DOHH2 (cell line): ENCODE measurements at regions not wholly inside any gene's neighbourhood (a gene's known extent, or its start where the extent isn't known, plus 50 kb on each side); places are given as distances from the start of the nearest gene placed in this dataset.
"Not testable (repeated sequence)": the region's sequence is repeated elsewhere in the genome, so short reads cannot be mapped to it uniquely, and the experiment has no call there.

Experiments
- H3F3A ChIP-seq: fragments of 200-600 bp; sonication (generic), shearing (Covaris generic); 2 replicates; pipeline ENCODE4 v1.6.0; 2016; ENCODE audit warnings: antibody characterized with exemption, mild to moderate bottlenecking; ENCODE audit not compliant: control insufficient read depth, insufficient read depth
- H3K27ac ChIP-seq: fragments of 200-600 bp; sonication (generic); 2 replicates; pipeline ENCODE4 v1.5.1; 2014; ENCODE audit warnings: low read depth, mild to moderate bottlenecking, low read length, moderate library complexity
- H3K27me3 ChIP-seq: fragments of 200-600 bp; sonication (generic); 2 replicates; pipeline ENCODE4 v1.6.1; 2014; ENCODE audit warnings: mild to moderate bottlenecking, low read length, mixed read lengths; ENCODE audit not compliant: control insufficient read depth
- H3K36me3 ChIP-seq: fragments of 200-600 bp; sonication (generic); 2 replicates; pipeline ENCODE4 v1.6.1; 2014; ENCODE audit warnings: mild to moderate bottlenecking, low read length, moderate library complexity, mixed read lengths; ENCODE audit not compliant: control insufficient read depth
- H3K4me1 ChIP-seq: fragments of 200-600 bp; sonication (generic); 2 replicates; pipeline ENCODE4 v1.6.1; 2014; ENCODE audit warnings: mild to moderate bottlenecking, low read length, mixed read lengths; ENCODE audit not compliant: control insufficient read depth
- H3K4me2 ChIP-seq: fragments of 200-600 bp; sonication (generic); 2 replicates; pipeline ENCODE4 v1.6.0; 2014; ENCODE audit warnings: mild to moderate bottlenecking, low read length, moderate library complexity
- H3K4me3 ChIP-seq: fragments of 200-600 bp; sonication (generic); 2 replicates; pipeline ENCODE4 v1.5.1; 2014; ENCODE audit warnings: mild to moderate bottlenecking, low read length, mixed read lengths
- H3K79me2 ChIP-seq: fragments of 200-600 bp; sonication (generic); 2 replicates; pipeline ENCODE4 v1.6.1; 2014; ENCODE audit warnings: mild to moderate bottlenecking, low read length, mixed read lengths; ENCODE audit not compliant: control insufficient read depth
- H3K9me2 ChIP-seq: fragments of 200-600 bp; sonication (generic); replicated peaks from 2 replicates; pipeline ENCODE4 v1.6.1; 2014; ENCODE audit warnings: mild to moderate bottlenecking, low read length, mixed read lengths; ENCODE audit not compliant: control insufficient read depth
- H3K9me3 ChIP-seq: fragments of 200-600 bp; sonication (generic); 2 replicates; pipeline ENCODE4 v1.6.1; 2014; ENCODE audit warnings: antibody characterized with exemption, low read length, mixed read lengths; ENCODE audit not compliant: control insufficient read depth, insufficient read depth
- H4K20me1 ChIP-seq: fragments of 200-600 bp; sonication (generic); 2 replicates; pipeline ENCODE4 v1.6.0; 2014; ENCODE audit warnings: low read depth, mild to moderate bottlenecking, antibody characterized with exemption, low read length, moderate library complexity; ENCODE audit not compliant: control insufficient read depth, insufficient read depth
- EZH2phosphoT487 ChIP-seq: fragments of 200-600 bp; sonication (generic); IDR thresholded peaks from 2 replicates; pipeline ENCODE4 v1.6.1; 2017; ENCODE audit warnings: borderline replicate concordance, mild to moderate bottlenecking, antibody characterized with exemption, low read length, moderate library complexity, mixed read lengths
- TF ChIP-seq, protein P1 (sequence below): fragments of 200-600 bp; sonication (generic); IDR thresholded peaks from one replicate; pipeline ENCODE4 v1.5.1; 2014; ENCODE audit warnings: antibody characterized with exemption, mild to moderate bottlenecking, low read depth, low read length; ENCODE audit not compliant: poor library complexity, severe bottlenecking

DNA sequence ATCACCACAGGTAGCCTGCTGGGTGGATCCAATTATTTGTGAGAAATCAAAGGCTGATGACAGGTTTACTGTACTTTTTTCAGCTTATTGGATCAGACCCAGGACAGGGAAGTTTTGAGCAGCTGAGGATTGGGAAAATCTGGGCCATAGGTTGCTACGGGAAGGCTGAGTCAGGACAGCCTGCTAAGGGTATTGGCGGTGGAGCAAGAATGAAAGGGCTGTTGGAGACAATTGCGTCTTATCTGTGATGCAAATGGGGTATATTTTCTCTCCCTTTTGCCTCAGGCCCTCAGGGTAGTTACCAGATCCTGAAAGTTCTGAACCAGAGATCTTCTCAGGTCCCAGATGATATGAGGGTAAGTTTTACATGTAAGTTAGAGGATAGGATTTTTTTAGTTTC is 317.7 kb downstream of the EDEM1 start:
- H3K27me3 ChIP-seq, result no peaks in the 10 kb centered on the region
- no peaks in the 10 kb centered on the region for H3K36me3 ChIP-seq
- no peaks in the 10 kb centered on the region for H3F3A ChIP-seq
- no peak overlapping the region for H3K4me3 ChIP-seq
- peaks cover 3% of the 10 kb centered on the region; the same call in 1 of the 2 replicates for H3K9me3 ChIP-seq
- no peaks in the 10 kb centered on the region for H4K20me1 ChIP-seq
- H3K9me2 ChIP-seq, result no peaks in the 10 kb centered on the region
- no peak overlapping the region for H3K27ac ChIP-seq
- H3K4me1 ChIP-seq, result no peaks in the 10 kb centered on the region
- TF ChIP-seq, protein P1, sequence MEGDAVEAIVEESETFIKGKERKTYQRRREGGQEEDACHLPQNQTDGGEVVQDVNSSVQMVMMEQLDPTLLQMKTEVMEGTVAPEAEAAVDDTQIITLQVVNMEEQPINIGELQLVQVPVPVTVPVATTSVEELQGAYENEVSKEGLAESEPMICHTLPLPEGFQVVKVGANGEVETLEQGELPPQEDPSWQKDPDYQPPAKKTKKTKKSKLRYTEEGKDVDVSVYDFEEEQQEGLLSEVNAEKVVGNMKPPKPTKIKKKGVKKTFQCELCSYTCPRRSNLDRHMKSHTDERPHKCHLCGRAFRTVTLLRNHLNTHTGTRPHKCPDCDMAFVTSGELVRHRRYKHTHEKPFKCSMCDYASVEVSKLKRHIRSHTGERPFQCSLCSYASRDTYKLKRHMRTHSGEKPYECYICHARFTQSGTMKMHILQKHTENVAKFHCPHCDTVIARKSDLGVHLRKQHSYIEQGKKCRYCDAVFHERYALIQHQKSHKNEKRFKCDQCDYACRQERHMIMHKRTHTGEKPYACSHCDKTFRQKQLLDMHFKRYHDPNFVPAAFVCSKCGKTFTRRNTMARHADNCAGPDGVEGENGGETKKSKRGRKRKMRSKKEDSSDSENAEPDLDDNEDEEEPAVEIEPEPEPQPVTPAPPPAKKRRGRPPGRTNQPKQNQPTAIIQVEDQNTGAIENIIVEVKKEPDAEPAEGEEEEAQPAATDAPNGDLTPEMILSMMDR, result no peak
- no peak for TF ChIP-seq EZH2phosphoT487
- no peak overlapping the region for H3K4me2 ChIP-seq
- no peaks in the 10 kb centered on the region for H3K79me2 ChIP-seq

DNA sequence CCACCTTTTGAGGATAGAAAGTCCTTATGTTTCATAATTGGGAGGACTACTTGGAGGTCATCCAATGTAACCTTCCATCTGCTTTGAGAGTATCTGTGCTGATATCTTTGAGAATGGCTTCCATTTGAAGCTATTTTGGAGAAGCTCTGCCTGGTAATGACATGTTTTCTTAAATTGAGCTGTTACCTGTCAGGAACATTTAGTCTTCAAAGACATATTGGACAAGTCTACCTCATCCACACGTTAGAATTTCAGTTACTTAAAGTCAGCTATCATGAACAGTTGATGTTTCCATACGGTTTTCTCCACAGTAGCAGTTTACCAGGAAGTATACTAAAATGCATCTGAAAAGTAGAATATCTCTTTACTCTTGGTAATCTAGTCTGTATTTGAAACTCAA is 318.5 kb downstream of the EDEM1 start:
- TF ChIP-seq, protein P1, result no peak
- Histone ChIP-seq H4K20me1 (no peaks in the 10 kb centered on the region), H3K9me3 (peaks cover 3% of the 10 kb centered on the region; the same call in 1 of the 2 replicates), H3F3A (no peaks in the 10 kb centered on the region), H3K9me2 (no peaks in the 10 kb centered on the region), H3K4me1 (no peaks in the 10 kb centered on the region), H3K79me2 (no peaks in the 10 kb centered on the region), H3K4me2 (no peak overlapping the region), H3K27ac (no peak overlapping the region), H3K27me3 (no peaks in the 10 kb centered on the region), H3K36me3 (no peaks in the 10 kb centered on the region), H3K4me3 (no peak overlapping the region)

DNA sequence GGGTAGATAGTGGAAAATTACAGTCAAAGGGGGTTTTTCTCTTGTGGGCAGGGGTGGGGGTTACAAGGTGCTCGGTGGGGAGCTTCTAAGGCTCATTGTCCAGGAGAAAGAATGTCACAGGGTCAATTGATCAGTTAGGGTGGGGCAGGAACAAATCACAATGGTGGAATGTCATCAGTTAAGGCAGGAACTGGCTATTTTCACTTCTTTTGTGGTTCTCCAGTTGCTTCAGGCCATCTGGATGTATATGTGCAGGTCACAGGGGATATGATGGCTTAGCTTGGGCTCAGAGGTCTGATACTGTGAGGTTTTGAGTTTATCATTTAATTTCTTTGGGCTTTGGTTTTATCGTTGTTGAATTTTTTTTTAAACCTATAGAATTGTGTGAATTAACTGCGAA is 321.4 kb downstream of the EDEM1 start:
- not testable (repeated sequence) for H3K9me2 ChIP-seq, H3K9me3 ChIP-seq, H3K4me3 ChIP-seq, H3K27me3 ChIP-seq, H3K79me2 ChIP-seq, H3F3A ChIP-seq, H3K4me2 ChIP-seq, H3K36me3 ChIP-seq, H3K27ac ChIP-seq, H3K4me1 ChIP-seq, H4K20me1 ChIP-seq

DNA sequence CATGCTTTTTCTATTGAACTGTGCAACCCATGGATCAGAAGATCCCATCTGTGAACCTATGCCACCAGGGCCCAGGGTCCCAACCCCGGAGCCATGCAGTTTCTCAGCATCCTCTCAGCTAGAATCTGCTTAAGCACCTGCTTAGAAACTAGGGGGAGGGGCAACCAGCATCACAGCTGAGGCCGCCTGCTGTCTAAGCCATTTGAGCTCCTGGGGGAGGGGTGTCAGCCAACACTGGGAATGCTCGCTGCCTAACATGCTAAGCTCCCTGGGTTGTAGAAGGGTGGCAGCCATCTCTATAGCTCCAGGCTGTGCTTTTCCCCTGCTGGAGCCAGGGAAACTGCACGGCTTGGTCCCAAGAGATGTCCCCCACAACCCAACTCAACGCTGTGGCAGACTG is 322.8 kb downstream of the EDEM1 start:
- no peak for TF ChIP-seq EZH2phosphoT487
- TF ChIP-seq, protein P1, result no peak
- Histone ChIP-seq H3K79me2 (no peaks in the 10 kb centered on the region), H3K36me3 (no peaks in the 10 kb centered on the region), H3K4me3 (no peak overlapping the region), H3K4me2 (no peak overlapping the region), H3K9me3 (peaks cover 3% of the 10 kb centered on the region; the same call in 1 of the 2 replicates), H3K4me1 (no peaks in the 10 kb centered on the region), H4K20me1 (no peaks in the 10 kb centered on the region), H3K9me2 (no peaks in the 10 kb centered on the region), H3K27ac (no peak overlapping the region), H3F3A (no peaks in the 10 kb centered on the region), H3K27me3 (no peaks in the 10 kb centered on the region)
